ENCODE measurements at regions not wholly inside any gene's neighbourhood (a gene's known extent, or its start where the extent isn't known, plus 50 kb on each side); places are given as distances from the start of the nearest gene placed in this dataset.

- no peak for DNase-seq (ENCODE audit: low read depth in 2 of 2)
Measured at GRCh38 chr2:129702416-129703176, 276.9 kb upstream of the RAB6C start.

DNA sequence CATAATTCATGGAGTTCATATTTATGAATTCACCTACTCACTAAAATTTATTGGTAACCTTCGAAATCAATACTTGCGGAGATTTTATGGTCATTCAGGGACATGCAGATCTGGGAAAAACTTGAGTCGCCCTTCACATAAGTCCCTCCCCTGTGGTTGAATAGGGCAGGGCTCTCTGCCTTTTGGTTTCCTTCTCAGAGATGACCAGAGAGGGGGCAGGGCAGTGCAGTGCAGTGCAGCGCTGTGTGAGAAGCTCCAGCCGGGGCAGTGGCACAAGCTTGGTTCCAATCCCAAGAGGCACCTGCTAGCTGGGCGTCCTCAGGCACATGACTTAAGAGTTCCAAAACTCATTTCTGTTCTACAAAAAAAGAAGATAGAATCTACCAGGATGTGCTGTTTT, 274.4 kb upstream of the RAB6C start:
- no peak for DNase-seq (ENCODE audit: low read depth in 2 of 2)

- no peak for DNase-seq (ENCODE audit: low read depth in 2 of 2)
Measured at GRCh38 chr2:129707800-129708199, 271.7 kb upstream of the RAB6C start.

DNA sequence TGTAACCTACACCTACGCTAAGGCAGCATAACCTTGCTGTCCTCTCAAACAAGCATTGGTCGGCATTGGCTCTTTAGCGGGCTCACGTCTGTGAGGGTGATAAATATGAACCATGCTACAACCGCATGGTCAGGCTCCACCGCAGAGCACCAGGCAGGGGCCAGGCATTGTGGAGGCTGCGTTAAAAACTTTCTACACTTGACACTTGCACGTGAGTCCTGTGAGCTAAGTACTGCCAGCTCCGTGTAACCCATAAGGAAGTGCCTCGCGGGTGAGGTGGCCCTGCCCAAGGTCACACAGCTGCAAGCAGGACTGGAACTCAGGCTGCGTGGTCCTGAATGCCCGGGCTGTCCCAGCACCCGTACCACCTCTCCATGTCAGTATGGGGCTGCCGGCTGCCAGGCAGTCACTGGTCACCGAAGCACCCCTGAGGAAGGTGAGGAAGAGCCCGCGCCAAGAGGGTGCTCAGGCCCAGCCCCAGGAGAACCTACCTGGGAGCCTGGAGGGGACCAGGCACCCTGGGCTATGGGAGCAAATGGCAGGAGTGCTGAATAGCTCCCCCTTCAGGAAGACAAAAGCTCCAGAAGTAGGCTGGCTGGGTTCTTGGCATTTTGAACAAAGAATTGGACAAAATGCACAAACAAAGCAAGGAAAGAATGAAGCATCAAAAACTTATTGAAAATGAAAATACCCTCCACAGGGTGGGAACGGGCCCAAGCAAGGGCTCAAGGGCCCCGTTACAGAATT, 271.1 kb upstream of the RAB6C start:
- no peak for DNase-seq (ENCODE audit: low read depth in 2 of 2)

GRCh38 chr2:129709001-129709955, 270.2 kb upstream of the RAB6C start:
- DNase-seq (ENCODE audit: low read depth in 2 of 2), result no peak

GRCh38 chr2:129709956-129710598, 269.4 kb upstream of the RAB6C start:
- DNase-seq (ENCODE audit: low read depth in 2 of 2), result no peak

GRCh38 chr2:129710670-129711495, 268.6 kb upstream of the RAB6C start:
- no peak for DNase-seq (ENCODE audit: low read depth in 2 of 2)

DNA sequence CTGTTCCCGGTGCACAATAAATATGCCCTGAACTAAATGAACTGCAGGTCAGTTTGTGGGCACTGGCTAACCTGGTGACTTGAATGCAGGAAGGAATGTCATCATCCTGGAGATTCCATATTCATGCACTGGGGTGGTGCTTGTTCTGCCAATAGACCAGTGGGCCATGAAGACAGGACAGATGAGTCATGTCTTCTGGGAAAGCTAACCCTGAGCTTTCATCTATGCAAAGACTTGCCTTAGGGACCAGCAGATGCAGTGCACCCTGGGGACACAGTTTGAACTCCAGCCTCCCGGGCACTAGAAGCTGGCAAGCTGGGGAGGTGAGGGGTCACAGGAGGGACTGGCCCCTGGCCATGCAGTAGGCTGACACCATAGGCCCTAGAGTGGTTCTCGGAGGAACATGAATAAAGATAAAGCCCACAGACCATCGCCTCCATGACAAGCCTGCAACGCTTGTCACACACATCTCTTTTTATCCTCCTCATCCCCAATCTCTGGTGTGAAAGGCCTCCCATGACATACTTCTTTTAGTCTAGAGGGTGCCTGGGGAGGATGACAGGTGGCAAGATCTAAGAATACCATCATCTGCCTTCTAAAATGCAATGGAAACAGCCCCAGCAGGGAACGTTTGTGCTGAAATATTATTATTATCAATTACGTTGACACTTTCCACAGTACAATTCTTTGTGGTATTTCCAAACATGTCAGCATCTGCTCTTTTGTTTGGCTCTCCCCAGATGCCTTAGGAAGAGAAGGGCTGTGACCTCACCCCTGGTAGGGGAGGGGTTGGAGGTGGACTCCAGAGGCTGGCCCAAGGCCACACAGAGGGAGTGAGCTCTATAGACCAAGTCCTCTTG, 267.4 kb upstream of the RAB6C start:
- DNase-seq (ENCODE audit: low read depth in 2 of 2), result no peak

DNA sequence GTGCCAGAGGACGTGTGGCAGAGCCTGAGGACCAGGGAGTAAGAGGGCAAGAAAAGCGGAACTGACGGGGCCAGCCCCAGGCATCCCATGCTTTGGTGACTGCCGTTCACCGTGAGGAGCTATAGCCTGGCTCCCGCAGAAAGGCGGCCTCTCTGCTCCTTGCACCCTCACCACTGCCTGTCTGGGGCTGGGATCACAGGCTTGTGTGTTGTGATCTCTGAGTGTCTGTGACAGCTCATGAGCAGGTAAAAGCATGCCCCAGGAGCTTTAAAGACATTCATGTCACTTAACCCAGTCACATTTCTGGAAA, 266.8 kb upstream of the RAB6C start:
- no peak for DNase-seq (ENCODE audit: low read depth in 2 of 2)

- DNase-seq (ENCODE audit: low read depth in 2 of 2), result no peak
Measured at GRCh38 chr2:129713337-129713736, 266.1 kb upstream of the RAB6C start.

GRCh38 chr2:129716781-129717559, 262.5 kb upstream of the RAB6C start:
- no peak for DNase-seq (ENCODE audit: low read depth in 2 of 2)

DNA sequence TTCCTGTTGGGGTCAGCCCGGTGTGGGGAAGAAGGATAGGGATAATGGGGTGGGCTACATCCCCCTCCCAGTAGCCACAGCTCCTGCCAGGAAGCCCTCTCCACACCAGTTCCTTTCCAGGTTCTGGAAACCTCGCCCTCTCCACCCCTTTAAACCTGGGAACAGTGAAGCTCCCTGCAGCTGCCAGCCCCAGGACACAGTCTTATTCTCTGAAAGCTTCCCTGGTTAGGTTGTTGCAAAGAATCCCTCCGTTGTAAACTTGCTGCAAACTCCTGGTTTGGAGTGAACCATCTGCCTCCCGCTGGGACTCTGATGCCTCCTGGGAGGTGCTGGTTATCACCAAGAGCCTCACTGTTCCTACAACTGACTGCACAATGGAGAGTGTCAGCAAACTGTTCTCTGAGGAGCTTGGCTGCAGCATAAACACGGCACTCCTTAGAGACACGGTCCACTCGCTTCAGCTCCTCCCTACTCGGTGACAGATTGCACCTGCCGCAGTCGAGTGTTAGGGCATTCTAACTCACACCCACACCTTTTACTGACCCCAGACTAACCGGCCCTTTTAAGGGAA, 261.8 kb upstream of the RAB6C start:
- no peak for DNase-seq (ENCODE audit: low read depth in 2 of 2)

DNA sequence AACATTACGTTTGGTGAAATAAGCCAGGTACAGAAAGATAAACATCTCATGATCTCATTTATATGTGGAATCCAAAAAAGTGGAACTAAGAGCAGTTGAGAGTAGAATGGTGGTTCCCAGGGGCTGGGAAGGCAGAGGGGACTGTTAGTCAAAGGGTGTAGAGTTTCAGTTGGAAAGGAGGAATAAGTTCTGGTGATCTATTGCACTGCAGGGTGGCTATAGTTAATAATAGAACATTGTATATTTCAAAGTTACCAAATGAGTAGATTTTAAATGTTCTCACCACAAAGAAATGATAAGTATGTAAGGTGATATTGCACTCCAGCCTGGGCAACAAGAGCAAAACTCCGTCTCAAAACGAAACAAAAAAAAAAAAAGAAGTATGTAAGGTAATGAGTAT, 260.1 kb upstream of the RAB6C start:
- no peak for DNase-seq (ENCODE audit: low read depth in 2 of 2)

GRCh38 chr2:129720360-129720759, 259.1 kb upstream of the RAB6C start:
- DNase-seq (ENCODE audit: low read depth in 2 of 2), result no peak

DNA sequence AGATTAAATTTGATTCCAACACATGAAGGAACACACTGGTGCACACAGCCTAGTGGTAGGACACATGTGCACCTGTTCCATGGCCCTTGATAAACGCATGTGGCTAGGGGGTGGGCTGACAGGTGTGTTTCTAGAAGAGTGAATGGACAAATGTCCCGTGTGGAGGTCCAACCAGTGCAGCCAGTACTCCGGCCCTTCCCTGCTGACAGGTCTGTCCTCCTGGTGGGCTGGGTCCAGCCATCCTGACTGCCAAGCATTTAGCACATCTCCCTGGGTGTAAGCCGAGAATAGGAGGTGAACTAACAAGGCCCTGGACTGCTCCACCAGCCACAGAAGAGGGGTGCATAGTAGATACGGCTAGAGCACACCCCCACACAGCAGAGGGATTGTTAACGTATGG, 258.7 kb upstream of the RAB6C start:
- no peak for DNase-seq (ENCODE audit: low read depth in 2 of 2)

- no peak for DNase-seq (ENCODE audit: low read depth in 2 of 2)
Measured at GRCh38 chr2:129721236-129721635, 258.2 kb upstream of the RAB6C start.

DNA sequence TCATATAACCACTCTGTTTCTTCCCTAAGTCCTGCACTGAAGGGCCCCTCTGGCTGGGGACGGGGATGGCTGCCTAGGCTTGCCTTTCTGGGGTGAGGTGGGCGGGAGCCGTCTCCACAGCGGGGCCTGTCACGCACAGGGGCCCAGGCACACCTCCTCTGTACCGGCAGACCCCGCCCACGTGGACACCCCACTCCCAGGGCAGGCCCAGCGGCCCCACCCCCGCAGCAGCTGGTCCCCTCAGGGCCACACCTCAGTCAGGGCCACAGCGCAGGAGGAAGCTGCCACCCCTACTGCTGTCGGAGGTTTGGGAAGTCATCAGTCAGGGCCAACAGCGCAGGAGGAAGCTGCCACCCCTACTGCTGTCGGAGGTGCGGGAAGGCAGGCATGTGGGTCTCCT, 257.6 kb upstream of the RAB6C start:
- DNase-seq (ENCODE audit: low read depth in 2 of 2), result no peak

GRCh38 chr2:129722306-129723019, 257.0 kb upstream of the RAB6C start:
- DNase-seq (ENCODE audit: low read depth in 2 of 2), result no peak
